ELF-1 (cell line): ENCODE measurements at regions not wholly inside any gene's neighbourhood (a gene's known extent, or its start where the extent isn't known, plus 50 kb on each side); places are given as distances from the start of the nearest gene placed in this dataset.

ENCODE experiments used
- DNase-seq: peaks from one replicate; pipeline ENCODE4 v3.0.0-alpha.2; 2016; ENCODE audit warnings: low read depth, low spot score

- peak; percentile 67 for DNase-seq
These were observed 251.8 kb downstream of the INSIG2 start for GRCh38 chr2:118340103-118340502.

GRCh38 chr2:118339386-118339785, 251.1 kb downstream of the INSIG2 start:
- no peak for DNase-seq

GRCh38 chr2:118333664-118334063, 245.4 kb downstream of the INSIG2 start:
- no peak for DNase-seq

GRCh38 chr2:118325321-118325955, 237.2 kb downstream of the INSIG2 start:
- DNase-seq, result no peak

- DNase-seq, result no peak
These were observed 234.1 kb downstream of the INSIG2 start for GRCh38 chr2:118322406-118322805.

- peak; percentile 92 for DNase-seq
These were observed 233.3 kb downstream of the INSIG2 start for GRCh38 chr2:118321432-118322105.

- DNase-seq, result peak; percentile 39
These were observed 232.4 kb downstream of the INSIG2 start for GRCh38 chr2:118320658-118321057.

- DNase-seq, result no peak
These were observed 231.9 kb downstream of the INSIG2 start for GRCh38 chr2:118320196-118320595.

- peak; percentile 95 for DNase-seq
These were observed 231.0 kb downstream of the INSIG2 start for GRCh38 chr2:118319271-118319684.

GRCh38 chr2:118315606-118316005, 227.3 kb downstream of the INSIG2 start:
- DNase-seq, result no peak

- DNase-seq, result peak; percentile 43
These were observed 224.9 kb downstream of the INSIG2 start for GRCh38 chr2:118312969-118313756.

- DNase-seq, result peak; percentile 69
These were observed 222.6 kb downstream of the INSIG2 start for GRCh38 chr2:118310681-118311429.

GRCh38 chr2:118309946-118310680, 221.8 kb downstream of the INSIG2 start:
- peak; percentile 64 for DNase-seq

GRCh38 chr2:118309257-118309945, 221.1 kb downstream of the INSIG2 start:
- DNase-seq, result peak; percentile 22

GRCh38 chr2:118307864-118308263, 219.6 kb downstream of the INSIG2 start:
- DNase-seq, result no peak

- no peak for DNase-seq
These were observed 213.0 kb downstream of the INSIG2 start for GRCh38 chr2:118301248-118301647.

- DNase-seq, result no peak
These were observed 212.6 kb downstream of the INSIG2 start for GRCh38 chr2:118300832-118301231.

- DNase-seq, result no peak
These were observed 208.4 kb downstream of the INSIG2 start for GRCh38 chr2:118296663-118297062.

- no peak for DNase-seq
These were observed 207.5 kb downstream of the INSIG2 start for GRCh38 chr2:118295592-118296390.

- DNase-seq, result no peak
These were observed 205.8 kb downstream of the INSIG2 start for GRCh38 chr2:118294063-118294462.
